Uterus (tissue), 3 donors: ENCODE measurements at regions not wholly inside any gene's neighbourhood (a gene's known extent, or its start where the extent isn't known, plus 50 kb on each side); places are given as distances from the start of the nearest gene placed in this dataset.

Experiments used
- DNase-seq, 2 donors: peaks; one replicate each; pipeline ENCODE4 v3.0.0-alpha.2; 2019 to 2020
- H3K27ac ChIP-seq, 2 donors: fragments of 200-600 bp; sonication (generic); 1 replicate in 1 of 2; 2 replicates in 1 of 2; pipeline ENCODE4 v1.5.1; 2016 to 2018
- H3K27me3 ChIP-seq, 2 donors: fragments of 200-600 bp; sonication (generic); one replicate each; pipeline ENCODE4 v1.5.1; 2018 to 2019; ENCODE audit warnings: control low read depth in 1 of 2
- H3K36me3 ChIP-seq, 2 donors: fragments of 200-600 bp; sonication (generic); one replicate each; pipeline ENCODE4 v1.5.1; 2019; ENCODE audit warnings: control low read depth in 1 of 2
- H3K4me1 ChIP-seq, 2 donors: fragments of 200-600 bp; sonication (generic); one replicate each; pipeline ENCODE4 v1.5.1; 2018 to 2019; ENCODE audit warnings: control low read depth in 1 of 2
- H3K4me3 ChIP-seq, 2 donors: fragments of 200-600 bp; sonication (generic); 1 replicate in 1 of 2; 2 replicates in 1 of 2; pipeline ENCODE4 v1.5.1; 2018 to 2019; ENCODE audit warnings: mild to moderate bottlenecking in 1 of 2
- H3K9me3 ChIP-seq, 2 donors: fragments of 200-600 bp; sonication (generic); one replicate each; pipeline ENCODE4 v1.5.1; 2019; ENCODE audit warnings: control low read depth in 1 of 2
- POLR2A ChIP-seq, 2 donors: fragments of 450-650 bp; IDR thresholded peaks; one replicate each; pipeline ENCODE4 v1.6.1; 2016; ENCODE audit warnings: antibody characterized with exemption in 2 of 2, mild to moderate bottlenecking in 1 of 2, moderate library complexity in 1 of 2
- intact Hi-C: fragments of 100-400 bp; cut with DNase I; formaldehyde crosslinking; loops from one replicate; pipeline ENCODE4 v1.15.1; 2023; ENCODE audit warnings: low total_unique reads
- TF ChIP-seq, protein P1 (sequence below), 4 experiments: fragments of 200-600 bp in 2 of 4; fragments of 450-650 bp in 2 of 4; sonication (generic) in 2 of 4; IDR thresholded peaks; one replicate each; pipeline ENCODE4 v1.5.1; 2016 to 2019; ENCODE audit warnings: antibody characterized with exemption in 4 of 4, mild to moderate bottlenecking in 2 of 4, moderate library complexity in 1 of 4
- donor health status: DM: yes; HTN: yes; CAD: no.

DNA sequence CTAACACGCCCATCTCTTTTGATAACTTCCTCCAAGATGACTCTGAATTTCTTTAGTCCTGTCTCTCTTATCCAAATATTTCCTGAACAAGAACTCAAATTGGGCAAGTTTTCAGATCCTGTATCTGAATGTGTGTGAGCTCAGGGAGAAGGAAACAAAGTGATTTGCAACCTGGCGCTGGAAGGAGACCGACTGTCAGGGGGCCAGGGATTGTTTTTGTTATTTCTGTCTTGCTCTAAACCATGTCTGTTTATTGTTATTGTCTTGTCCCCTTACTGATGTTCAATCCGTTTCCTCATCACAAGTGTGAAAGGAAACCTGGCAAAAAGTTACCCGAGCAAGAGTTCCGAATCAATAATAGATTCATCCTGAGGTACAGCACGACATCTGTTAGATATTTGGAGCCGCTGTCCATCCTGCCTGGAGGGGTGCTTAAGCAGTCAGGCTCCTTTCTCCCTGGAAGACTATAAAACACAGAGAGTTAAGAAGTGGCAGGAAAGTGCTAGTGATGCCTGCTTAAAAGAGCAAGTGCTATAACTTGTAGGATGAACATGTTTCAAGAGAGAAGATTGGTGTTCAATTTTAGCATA is 132.5 kb upstream of the OSR1 start:
- intact Hi-C loops, result no loop called here
- no peaks in the 10 kb centered on the region for H3K36me3 ChIP-seq
- no peak for DNase-seq
- H3K9me3 ChIP-seq, result no peaks in the 10 kb centered on the region
- H3K27ac ChIP-seq, result peak overlapping the region; percentile 34 to 50
- no peak for TF ChIP-seq POLR2A (IDR thresholded peaks at IDR 0.05)
- TF ChIP-seq, protein P1, sequence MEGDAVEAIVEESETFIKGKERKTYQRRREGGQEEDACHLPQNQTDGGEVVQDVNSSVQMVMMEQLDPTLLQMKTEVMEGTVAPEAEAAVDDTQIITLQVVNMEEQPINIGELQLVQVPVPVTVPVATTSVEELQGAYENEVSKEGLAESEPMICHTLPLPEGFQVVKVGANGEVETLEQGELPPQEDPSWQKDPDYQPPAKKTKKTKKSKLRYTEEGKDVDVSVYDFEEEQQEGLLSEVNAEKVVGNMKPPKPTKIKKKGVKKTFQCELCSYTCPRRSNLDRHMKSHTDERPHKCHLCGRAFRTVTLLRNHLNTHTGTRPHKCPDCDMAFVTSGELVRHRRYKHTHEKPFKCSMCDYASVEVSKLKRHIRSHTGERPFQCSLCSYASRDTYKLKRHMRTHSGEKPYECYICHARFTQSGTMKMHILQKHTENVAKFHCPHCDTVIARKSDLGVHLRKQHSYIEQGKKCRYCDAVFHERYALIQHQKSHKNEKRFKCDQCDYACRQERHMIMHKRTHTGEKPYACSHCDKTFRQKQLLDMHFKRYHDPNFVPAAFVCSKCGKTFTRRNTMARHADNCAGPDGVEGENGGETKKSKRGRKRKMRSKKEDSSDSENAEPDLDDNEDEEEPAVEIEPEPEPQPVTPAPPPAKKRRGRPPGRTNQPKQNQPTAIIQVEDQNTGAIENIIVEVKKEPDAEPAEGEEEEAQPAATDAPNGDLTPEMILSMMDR (IDR thresholded peaks at IDR 0.05), result no peak
- no peaks in the 10 kb centered on the region for H3K27me3 ChIP-seq
- no peaks in the 10 kb centered on the region for H3K4me1 ChIP-seq
- H3K4me3 ChIP-seq, result no peak overlapping the region

DNA sequence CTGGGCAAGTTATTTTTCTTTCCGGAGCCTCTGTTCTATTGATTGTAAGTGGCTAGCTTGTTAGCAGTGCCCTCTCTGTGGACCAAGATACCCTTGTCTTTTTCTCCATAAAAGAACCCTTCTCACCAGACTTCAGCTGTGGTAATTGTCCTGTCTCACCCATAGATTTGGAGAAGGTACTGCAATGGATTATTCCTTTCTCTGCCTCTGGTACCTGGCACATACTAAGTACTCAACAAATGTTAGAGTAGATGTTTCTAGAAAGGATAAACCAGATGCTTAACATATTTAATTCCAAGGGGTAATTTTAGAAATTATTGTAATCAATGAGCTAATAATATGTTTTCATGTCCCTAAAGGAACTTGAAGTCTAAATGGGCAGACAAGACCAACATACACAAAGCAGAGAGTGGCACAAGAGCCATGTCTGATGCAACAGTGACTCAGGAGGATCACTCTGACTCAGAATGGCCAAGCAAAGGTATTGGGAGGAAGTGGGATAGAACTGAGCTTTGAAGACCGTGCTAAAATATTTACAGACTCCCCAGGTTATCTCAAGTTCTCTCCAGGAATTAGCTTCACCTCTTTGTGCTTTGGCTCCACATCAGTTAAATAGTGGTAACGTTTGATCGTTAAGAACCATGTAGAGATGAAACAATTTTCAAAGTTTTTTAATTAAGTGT is 129.7 kb upstream of the OSR1 start:
- TF ChIP-seq, protein P1 (IDR thresholded peaks at IDR 0.05), result no peak
- TF ChIP-seq POLR2A (IDR thresholded peaks at IDR 0.05), result no peak
- intact Hi-C loops, result no loop called here

DNA sequence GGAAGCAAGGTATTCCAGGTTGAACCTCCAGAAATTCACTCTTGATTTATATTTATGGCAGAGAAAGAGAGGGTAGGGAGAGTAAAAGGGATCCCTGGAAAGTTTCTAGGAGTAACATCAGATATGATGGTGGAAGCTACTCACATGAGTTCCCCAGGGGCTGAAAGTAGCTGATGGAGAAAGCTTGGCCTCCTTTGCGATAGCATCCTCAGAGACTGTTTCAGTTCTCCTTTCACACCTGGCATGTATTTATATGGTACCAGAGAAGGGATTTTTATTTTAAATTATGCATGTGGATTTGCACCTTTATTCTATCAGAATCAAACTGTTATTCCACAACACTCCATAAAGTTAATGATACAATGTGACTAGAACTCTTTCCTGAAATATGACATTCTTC is 126.3 kb upstream of the OSR1 start:
- Histone ChIP-seq H3K36me3 (no peaks in the 10 kb centered on the region), H3K9me3 (no peaks in the 10 kb centered on the region), H3K4me1 (no peaks in the 10 kb centered on the region), H3K27me3 (no peaks in the 10 kb centered on the region), H3K4me3 (no peak overlapping the region), H3K27ac (no peak overlapping the region)
- no peak for DNase-seq
- intact Hi-C loops, result no loop called here
- TF ChIP-seq, protein P1 (IDR thresholded peaks at IDR 0.05), result no peak
- no peak for TF ChIP-seq POLR2A (IDR thresholded peaks at IDR 0.05)

More for the DNA sequence above, 129.7 kb upstream of the OSR1 start:
- H3K4me3 ChIP-seq, result no peak overlapping the region
- H3K4me1 ChIP-seq, result no peaks in the 10 kb centered on the region
- no peak overlapping the region for H3K27ac ChIP-seq
- no peaks in the 10 kb centered on the region for H3K27me3 ChIP-seq
- no peaks in the 10 kb centered on the region for H3K36me3 ChIP-seq
- no peaks in the 10 kb centered on the region for H3K9me3 ChIP-seq
- no peak for DNase-seq

DNA sequence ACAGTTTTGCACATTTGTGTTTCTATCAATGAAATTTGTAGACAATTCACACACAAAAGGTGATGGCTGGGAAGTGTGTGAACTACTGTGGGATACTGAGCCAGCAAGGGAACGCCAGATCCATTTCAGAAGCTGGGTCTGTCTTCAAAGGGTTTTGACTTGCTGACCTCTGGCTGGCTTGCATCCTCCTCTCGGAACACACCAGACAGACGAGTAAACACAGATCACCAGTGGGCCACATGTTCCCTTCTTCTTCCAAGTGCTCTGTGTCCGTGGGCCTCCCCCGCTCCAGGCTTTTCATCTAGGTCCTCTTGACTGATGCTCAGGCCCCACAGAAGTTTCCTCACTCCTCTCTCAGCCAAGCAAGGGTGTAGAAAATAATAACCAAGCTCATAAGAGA is 122.2 kb upstream of the OSR1 start:
- intact Hi-C loops, result no loop called here

DNA sequence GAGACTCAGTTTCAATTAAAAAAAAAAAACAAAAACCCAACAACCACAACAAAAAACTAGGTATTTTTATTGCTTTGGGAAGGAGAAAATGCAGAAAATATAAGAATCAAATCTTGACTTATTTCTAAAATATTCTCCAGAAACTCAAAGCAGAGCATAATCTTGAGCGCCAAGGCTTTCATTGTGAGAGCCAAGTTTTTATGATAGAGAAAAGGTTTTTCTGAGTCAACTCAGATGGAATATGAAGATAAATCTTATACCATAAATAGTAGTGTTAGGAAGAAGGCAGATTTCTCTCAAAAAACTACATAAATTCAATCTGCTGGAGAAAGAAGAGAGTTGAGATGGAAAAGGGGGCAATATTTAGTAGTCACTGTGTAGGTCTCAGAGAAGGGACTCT is 121.2 kb upstream of the OSR1 start:
- Histone ChIP-seq H3K36me3 (no peaks in the 10 kb centered on the region), H3K4me1 (no peaks in the 10 kb centered on the region), H3K4me3 (no peak overlapping the region), H3K27ac (no peak overlapping the region), H3K9me3 (no peaks in the 10 kb centered on the region), H3K27me3 (no peaks in the 10 kb centered on the region)
- no peak for DNase-seq
- TF ChIP-seq POLR2A (IDR thresholded peaks at IDR 0.05), result no peak
- TF ChIP-seq, protein P1 (IDR thresholded peaks at IDR 0.05), result no peak
- intact Hi-C loops, result no loop called here

More for the DNA sequence above, 122.2 kb upstream of the OSR1 start:
- peak in 1 of 2 donors; percentile 37 for DNase-seq
- H3K36me3 ChIP-seq, result no peaks in the 10 kb centered on the region
- no peaks in the 10 kb centered on the region for H3K27me3 ChIP-seq
- no peaks in the 10 kb centered on the region for H3K9me3 ChIP-seq
- no peak for TF ChIP-seq POLR2A (IDR thresholded peaks at IDR 0.05)
- TF ChIP-seq, protein P1 (IDR thresholded peaks at IDR 0.05), result no peak
- no peak overlapping the region for H3K4me3 ChIP-seq
- H3K27ac ChIP-seq, result no peak overlapping the region
- no peaks in the 10 kb centered on the region for H3K4me1 ChIP-seq
